Keratinocyte (primary cell): ENCODE measurements at regions not wholly inside any gene's neighbourhood (a gene's known extent, or its start where the extent isn't known, plus 50 kb on each side); places are given as distances from the start of the nearest gene placed in this dataset.

Source experiments
- DNase-seq: peaks from one replicate; pipeline ENCODE4 v3.0.0-alpha.2; 2011; ENCODE audit warnings: low read depth, missing footprints, low spot score
- FAIRE-seq: peaks from 2 replicates; lab custom pipeline; 2011; peaks lifted over from hg19 to GRCh38; lab: Jason Lieb, UNC
- H2AFZ ChIP-seq: 2 replicates; pipeline ENCODE4 v1.6.0; 2012; ENCODE audit warnings: low read length, control low read depth, inconsistent platforms; ENCODE audit not compliant: control insufficient read depth
- H3K27ac ChIP-seq: 2 replicates; pipeline ENCODE4 v1.5.1; 2011; ENCODE audit warnings: low read length; ENCODE audit not compliant: control insufficient read depth, insufficient read depth
- H3K27me3 ChIP-seq: 3 replicates; pipeline ENCODE4 v1.6.0; 2011; ENCODE audit warnings: low read length; ENCODE audit not compliant: control insufficient read depth, insufficient read depth; ENCODE audit errors: extremely low read depth
- H3K36me3 ChIP-seq, 2 experiments: 2 replicates in 1 of 2; 3 replicates in 1 of 2; pipeline ENCODE4 v1.5.1; 2011; ENCODE audit warnings: low read length in 2 of 2, mild to moderate bottlenecking in 1 of 2; ENCODE audit not compliant: control insufficient read depth in 2 of 2, insufficient read depth in 2 of 2; ENCODE audit errors: extremely low read depth in 1 of 2
- H3K4me1 ChIP-seq: 3 replicates; pipeline ENCODE4 v1.5.1; 2011; ENCODE audit warnings: low read length; ENCODE audit not compliant: control insufficient read depth, insufficient read depth; ENCODE audit errors: extremely low read depth
- H3K4me2 ChIP-seq: 3 replicates; pipeline ENCODE4 v1.6.0; 2011; ENCODE audit warnings: low read depth, low read length; ENCODE audit not compliant: control insufficient read depth, insufficient read depth; ENCODE audit errors: extremely low read depth
- H3K4me3 ChIP-seq, 3 experiments: fragments of 200-600 bp in 1 of 3; sonication (generic) in 1 of 3; 2 replicates in 2 of 3; 3 replicates in 1 of 3; pipeline ENCODE4 v1.5.1; 2011 to 2016; ENCODE audit warnings: low read length in 3 of 3, mild to moderate bottlenecking in 3 of 3, control low read depth in 2 of 3, inconsistent platforms in 1 of 3, low read depth in 1 of 3, mixed read lengths in 1 of 3, mixed run types in 1 of 3, moderate library complexity in 1 of 3; ENCODE audit not compliant: control insufficient read depth in 2 of 3, insufficient read depth in 2 of 3; ENCODE audit errors: extremely low read depth in 1 of 3
- H3K79me2 ChIP-seq: 2 replicates; pipeline ENCODE4 v1.6.0; 2012; ENCODE audit warnings: low read length; ENCODE audit not compliant: control insufficient read depth, insufficient read depth
- H3K9ac ChIP-seq: 3 replicates; pipeline ENCODE4 v1.6.0; 2011; ENCODE audit warnings: low read length; ENCODE audit not compliant: control insufficient read depth, insufficient read depth; ENCODE audit errors: extremely low read depth
- H3K9me1 ChIP-seq: 3 replicates; pipeline ENCODE4 v1.6.0; 2011; ENCODE audit warnings: low read length; ENCODE audit not compliant: control insufficient read depth, insufficient read depth; ENCODE audit errors: extremely low read depth
- H3K9me3 ChIP-seq: 2 replicates; pipeline ENCODE4 v1.5.1; 2012; ENCODE audit warnings: low read depth, low read length; ENCODE audit not compliant: control insufficient read depth
- H4K20me1 ChIP-seq: 3 replicates; pipeline ENCODE4 v1.6.0; 2011; ENCODE audit warnings: low read length; ENCODE audit not compliant: control insufficient read depth, insufficient read depth; ENCODE audit errors: extremely low read depth
- EZH2 ChIP-seq: IDR thresholded peaks from one replicate; pipeline ENCODE4 v1.6.1; 2012; ENCODE audit warnings: inconsistent platforms, mild to moderate bottlenecking, low read length, moderate library complexity
- dilution Hi-C: fragments of 300-500 bp; cut with MboI; formaldehyde crosslinking; loops from one replicate; pipeline ENCODE4 v1.7.0; 2020; ENCODE audit warnings: low sequenced_read_pairs; ENCODE audit not compliant: extremely low pct_ligation_motif_present
- TF ChIP-seq, protein P1 (sequence below), 3 experiments: IDR thresholded peaks in 1 of 3; conservative IDR thresholded peaks in 1 of 3; optimal IDR thresholded peaks in 1 of 3; 2 replicates in 2 of 3; 3 replicates in 1 of 3; pipeline versions ENCODE3 to v1.5.1; 2011; ENCODE audit warnings: low read length in 3 of 3, mild to moderate bottlenecking in 3 of 3, moderate library complexity in 2 of 3, control low read depth in 1 of 3, inconsistent platforms in 1 of 3; ENCODE audit not compliant: insufficient read depth in 2 of 3; ENCODE audit errors: extremely low read depth in 1 of 3

DNA sequence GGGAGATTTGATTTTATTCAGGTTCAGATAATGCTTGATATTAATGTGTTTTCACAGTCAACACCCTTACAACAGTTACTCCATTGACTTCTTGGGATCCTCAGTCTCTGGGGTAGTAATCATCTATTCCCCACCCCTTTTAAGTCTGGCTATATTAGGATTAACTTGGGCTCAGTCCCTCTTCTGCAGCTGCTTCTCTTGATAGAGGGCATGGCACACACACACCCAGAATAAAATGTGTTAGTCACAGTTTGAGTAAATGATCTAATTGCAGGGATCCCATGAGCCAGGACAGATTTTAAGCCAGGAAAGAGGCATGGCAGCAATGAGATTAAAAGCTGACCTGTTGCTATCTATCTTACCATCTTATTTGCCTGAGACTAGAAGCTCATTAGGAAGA, 53.7 kb upstream of the VLDLR start:
- H3K27ac ChIP-seq, result no peak overlapping the region
- no peak overlapping the region for H3K4me2 ChIP-seq
- no peak for DNase-seq

GRCh38 chr9:2568689-2569088, 52.9 kb upstream of the VLDLR start:
- DNase-seq, result no peak
- H3K79me2 ChIP-seq, result no peaks in the 10 kb centered on the region
- no peaks in the 10 kb centered on the region for H3K9me3 ChIP-seq
- dilution Hi-C loops, result no loop called here
- no peak for FAIRE-seq
- H3K4me1 ChIP-seq, result peaks cover 9% of the 10 kb centered on the region
- H3K4me3 ChIP-seq, result no peak overlapping the region
- H3K9me1 ChIP-seq, result no peaks in the 10 kb centered on the region
- no peak overlapping the region for H3K4me2 ChIP-seq
- no peak overlapping the region for H3K27ac ChIP-seq
- no peak overlapping the region for H3K9ac ChIP-seq
- no peaks in the 10 kb centered on the region for H3K27me3 ChIP-seq
- H4K20me1 ChIP-seq, result no peaks in the 10 kb centered on the region
- no peak overlapping the region for H2AFZ ChIP-seq
- no peaks in the 10 kb centered on the region for H3K36me3 ChIP-seq
- TF ChIP-seq EZH2, result no peak

More for the DNA sequence above, 53.7 kb upstream of the VLDLR start:
- Histone ChIP-seq H3K9ac (no peak overlapping the region), H3K9me3 (no peaks in the 10 kb centered on the region), H3K36me3 (no peaks in the 10 kb centered on the region), H3K4me1 (peaks cover 9% of the 10 kb centered on the region), H3K79me2 (no peaks in the 10 kb centered on the region), H3K4me3 (no peak overlapping the region), H4K20me1 (no peaks in the 10 kb centered on the region), H3K9me1 (no peaks in the 10 kb centered on the region), H3K27me3 (no peaks in the 10 kb centered on the region), H2AFZ (no peak overlapping the region)
- dilution Hi-C loops, result no loop called here
- FAIRE-seq, result no peak
- TF ChIP-seq, protein P1, sequence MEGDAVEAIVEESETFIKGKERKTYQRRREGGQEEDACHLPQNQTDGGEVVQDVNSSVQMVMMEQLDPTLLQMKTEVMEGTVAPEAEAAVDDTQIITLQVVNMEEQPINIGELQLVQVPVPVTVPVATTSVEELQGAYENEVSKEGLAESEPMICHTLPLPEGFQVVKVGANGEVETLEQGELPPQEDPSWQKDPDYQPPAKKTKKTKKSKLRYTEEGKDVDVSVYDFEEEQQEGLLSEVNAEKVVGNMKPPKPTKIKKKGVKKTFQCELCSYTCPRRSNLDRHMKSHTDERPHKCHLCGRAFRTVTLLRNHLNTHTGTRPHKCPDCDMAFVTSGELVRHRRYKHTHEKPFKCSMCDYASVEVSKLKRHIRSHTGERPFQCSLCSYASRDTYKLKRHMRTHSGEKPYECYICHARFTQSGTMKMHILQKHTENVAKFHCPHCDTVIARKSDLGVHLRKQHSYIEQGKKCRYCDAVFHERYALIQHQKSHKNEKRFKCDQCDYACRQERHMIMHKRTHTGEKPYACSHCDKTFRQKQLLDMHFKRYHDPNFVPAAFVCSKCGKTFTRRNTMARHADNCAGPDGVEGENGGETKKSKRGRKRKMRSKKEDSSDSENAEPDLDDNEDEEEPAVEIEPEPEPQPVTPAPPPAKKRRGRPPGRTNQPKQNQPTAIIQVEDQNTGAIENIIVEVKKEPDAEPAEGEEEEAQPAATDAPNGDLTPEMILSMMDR (optimal IDR thresholded peaks at IDR 0.05 in 1 of 3, IDR thresholded peaks at IDR 0.05 in 1 of 3, conservative IDR thresholded peaks at IDR 0.05 in 1 of 3; ENCODE audit: extremely low read depth in 1 of 3, insufficient read depth in 2 of 3, low read length in 3 of 3), result no peak
- TF ChIP-seq EZH2, result no peak
